IMR-90 (cell line): ENCODE measurements at regions not wholly inside any gene's neighbourhood (a gene's known extent, or its start where the extent isn't known, plus 50 kb on each side); places are given as distances from the start of the nearest gene placed in this dataset.

Experiments
- ATAC-seq: fragments of 200-7000 bp; cut with Tn5 transposase; 2 replicates; pipeline ENCODE4 v1.9.1; 2020; ENCODE audit warnings: low read depth, mild to moderate bottlenecking, moderate library complexity
- BruUV-seq: library from RNA; stranded (reverse); fragments of 400-500 nt; replicated peaks from 2 replicates; lab custom pipeline; 2021; lab: Mats Ljungman, UMichigan
- CTCF ChIA-PET: fragments of 300-600 bp; formaldehyde crosslinking; extraction: SDS; loops from one replicate; lab custom pipeline; 2021; ENCODE audit warnings: antibody characterized with exemption; lab: Yijun Ruan, JAX
- POLR2A ChIA-PET: fragments of 300-600 bp; sonication (Branson Sonifier 250); formaldehyde crosslinking; loops from one replicate; lab custom pipeline; 2022; ENCODE audit warnings: antibody characterized with exemption; ENCODE audit not compliant: unreplicated experiment; lab: Charles Lee
- DNase-seq: peaks from one replicate; pipeline ENCODE4 v3.0.0; 2013
- H2AFZ ChIP-seq: replicated peaks from 2 replicates; pipeline ENCODE3; 2013; ENCODE audit warnings: low read length, mild to moderate bottlenecking; ENCODE audit not compliant: poor library complexity
- H2AK5ac ChIP-seq: 2 replicates; pipeline ENCODE4 v1.6.1; 2013; ENCODE audit warnings: low read depth, low read length, inconsistent platforms
- H2AK9ac ChIP-seq: replicated peaks from 2 replicates; pipeline ENCODE3; 2013; ENCODE audit warnings: mild to moderate bottlenecking, low read depth, low read length, moderate library complexity; ENCODE audit not compliant: poor library complexity
- H2BK120ac ChIP-seq: 2 replicates; pipeline ENCODE4 v1.6.1; 2013; ENCODE audit warnings: low read depth, low read length, inconsistent platforms
- H2BK15ac ChIP-seq: 3 replicates; pipeline ENCODE4 v1.6.1; 2013; ENCODE audit warnings: low read depth, low read length, inconsistent platforms
- H2BK20ac ChIP-seq: 2 replicates; pipeline ENCODE4 v1.6.1; 2013; ENCODE audit warnings: low read depth, mild to moderate bottlenecking, inconsistent platforms, low read length, moderate library complexity
- H2BK5ac ChIP-seq: 2 replicates; pipeline ENCODE4 v1.6.1; 2013; ENCODE audit warnings: mild to moderate bottlenecking, low read depth, low read length, inconsistent platforms; ENCODE audit not compliant: poor library complexity, severe bottlenecking
- H3K14ac ChIP-seq: replicated peaks from 2 replicates; pipeline ENCODE4 v1.6.1; 2013; ENCODE audit warnings: low read depth, low read length, inconsistent platforms
- H3K18ac ChIP-seq: 2 replicates; pipeline ENCODE4 v1.6.1; 2013; ENCODE audit warnings: low read depth, low read length, control low read depth
- H3K23ac ChIP-seq: 2 replicates; pipeline ENCODE4 v1.6.1; 2013; ENCODE audit warnings: low read depth, low read length, inconsistent platforms
- H3K27ac ChIP-seq: 2 replicates; pipeline ENCODE4 v1.5.1; 2013; ENCODE audit warnings: mild to moderate bottlenecking, control low read depth, low read length; ENCODE audit not compliant: insufficient read depth
- H3K27me3 ChIP-seq: 2 replicates; pipeline ENCODE4 v1.6.1; 2013; ENCODE audit warnings: low read length; ENCODE audit not compliant: control insufficient read depth, insufficient read depth
- H3K36me3 ChIP-seq: 2 replicates; pipeline ENCODE4 v1.6.1; 2013; ENCODE audit warnings: low read length, mixed read lengths; ENCODE audit not compliant: control insufficient read depth, insufficient read depth
- H3K4ac ChIP-seq: 2 replicates; pipeline ENCODE4 v1.6.1; 2013; ENCODE audit warnings: low read depth, low read length, inconsistent platforms
- H3K4me1 ChIP-seq: 2 replicates; pipeline ENCODE4 v1.6.1; 2013; ENCODE audit warnings: low read length, mixed read lengths; ENCODE audit not compliant: control insufficient read depth, insufficient read depth
- H3K4me2 ChIP-seq: 2 replicates; pipeline ENCODE4 v1.6.1; 2013; ENCODE audit warnings: low read depth, mild to moderate bottlenecking, control low read depth, low read length, moderate library complexity
- H3K4me3 ChIP-seq: 2 replicates; pipeline ENCODE4 v1.5.1; 2013; ENCODE audit warnings: low read depth, mild to moderate bottlenecking, control low read depth, low read length, moderate library complexity; ENCODE audit not compliant: insufficient read depth
- H3K56ac ChIP-seq: 2 replicates; pipeline ENCODE4 v1.6.1; 2013; ENCODE audit warnings: low read length, inconsistent platforms; ENCODE audit not compliant: insufficient read depth; ENCODE audit errors: extremely low read depth
- H3K79me1 ChIP-seq, 2 experiments: 2 replicates each; pipeline ENCODE4 v1.6.1; 2013; ENCODE audit warnings: low read length in 2 of 2, inconsistent platforms in 1 of 2, low read depth in 1 of 2
- H3K9ac ChIP-seq: 2 replicates; pipeline ENCODE4 v1.6.1; 2013; ENCODE audit warnings: low read depth, low read length, control low read depth
- H3K9me1 ChIP-seq: 2 replicates; pipeline ENCODE4 v1.6.1; 2013; ENCODE audit warnings: low read length, inconsistent platforms; ENCODE audit not compliant: insufficient read depth
- H3K9me3 ChIP-seq: 2 replicates; pipeline ENCODE4 v1.6.1; 2013; ENCODE audit warnings: low read length; ENCODE audit not compliant: control insufficient read depth, insufficient read depth
- H4K20me1 ChIP-seq: 2 replicates; pipeline ENCODE4 v1.6.1; 2013; ENCODE audit warnings: low read length, inconsistent platforms; ENCODE audit not compliant: insufficient read depth
- H4K5ac ChIP-seq: 2 replicates; pipeline ENCODE4 v1.6.1; 2013; ENCODE audit warnings: mild to moderate bottlenecking, low read depth, low read length, control low read depth
- H4K8ac ChIP-seq, 2 experiments: 2 replicates each; pipeline ENCODE4 v1.6.1; 2013; ENCODE audit warnings: low read depth in 2 of 2, low read length in 2 of 2, control low read depth in 1 of 2, inconsistent platforms in 1 of 2
- H4K91ac ChIP-seq: 2 replicates; pipeline ENCODE4 v1.6.1; 2013; ENCODE audit warnings: low read depth, low read length, inconsistent platforms; ENCODE audit not compliant: insufficient read depth
- BHLHE40 ChIP-seq: fragments of 150-350 bp; IDR thresholded peaks from 2 replicates; pipeline ENCODE4 v1.6.1; 2016; ENCODE audit warnings: mild to moderate bottlenecking, low read depth, low read length
- CEBPB ChIP-seq: IDR thresholded peaks from 2 replicates; pipeline ENCODE4 v1.6.1; 2012; ENCODE audit warnings: low read depth, low read length, improper control_type of control experiment
- CHD1 ChIP-seq: IDR thresholded peaks from 2 replicates; pipeline ENCODE4 v1.6.1; 2012; ENCODE audit warnings: low read depth, low read length, improper control_type of control experiment
- CTCF ChIP-seq: conservative IDR thresholded peaks from 2 replicates; pipeline ENCODE4 v1.5.1; 2012; ENCODE audit warnings: mild to moderate bottlenecking, low read depth, low read length, improper control_type of control experiment
- ELK1 ChIP-seq: fragments of 150-350 bp; IDR thresholded peaks from 2 replicates; pipeline ENCODE4 v1.6.1; 2016; ENCODE audit warnings: low read depth, mild to moderate bottlenecking, low read length, moderate library complexity, borderline replicate concordance
- FOS ChIP-seq: fragments of 150-350 bp; IDR thresholded peaks from 2 replicates; pipeline ENCODE4 v1.6.1; 2016; ENCODE audit warnings: low read depth, low read length
- MAFK ChIP-seq: IDR thresholded peaks from 2 replicates; pipeline ENCODE4 v1.6.1; 2012; ENCODE audit warnings: low read depth, low read length, improper control_type of control experiment
- MAZ ChIP-seq: IDR thresholded peaks from 2 replicates; pipeline ENCODE4 v1.6.1; 2012; ENCODE audit warnings: low read depth, mild to moderate bottlenecking, low read length, improper control_type of control experiment, moderate library complexity, borderline replicate concordance
- MXI1 ChIP-seq: IDR thresholded peaks from 2 replicates; pipeline ENCODE4 v1.6.1; 2012; ENCODE audit warnings: low read depth, mild to moderate bottlenecking, low read length, moderate library complexity, borderline replicate concordance
- NFE2L2 ChIP-seq: fragments of 150-350 bp; IDR thresholded peaks from 2 replicates; pipeline ENCODE4 v1.6.1; 2016; ENCODE audit warnings: low read depth, mild to moderate bottlenecking, low read length
- POLR2A ChIP-seq: IDR thresholded peaks from 2 replicates; pipeline ENCODE4 v1.6.1; 2012; ENCODE audit warnings: mild to moderate bottlenecking, low read depth, low read length
- RAD21 ChIP-seq: IDR thresholded peaks from 2 replicates; pipeline ENCODE4 v1.6.1; 2012; ENCODE audit warnings: low read length, improper control_type of control experiment
- RCOR1 ChIP-seq: IDR thresholded peaks from 2 replicates; pipeline ENCODE4 v1.6.1; 2012; ENCODE audit warnings: mild to moderate bottlenecking, low read length, improper control_type of control experiment; ENCODE audit not compliant: insufficient replicate concordance
- RFX5 ChIP-seq: IDR thresholded peaks from 2 replicates; pipeline ENCODE4 v1.8.0; 2012; ENCODE audit warnings: low read depth, mild to moderate bottlenecking, low read length, moderate library complexity
- SMC3 ChIP-seq: fragments of 150-350 bp; IDR thresholded peaks from 2 replicates; pipeline ENCODE4 v1.6.1; 2016; ENCODE audit warnings: low read depth, mild to moderate bottlenecking, antibody characterized with exemption, low read length, moderate library complexity
- USF2 ChIP-seq: fragments of 150-350 bp; IDR thresholded peaks from 2 replicates; pipeline ENCODE4 v1.6.1; 2017; ENCODE audit warnings: mild to moderate bottlenecking, antibody characterized with exemption, low read length, low read depth
- WGBS, 2 experiments: methylation state at CpG; one replicate each; pipeline versions ENCODE4 v1.1.5 to v1.1.7; 2013; ENCODE audit warnings: missing lambda C conversion rate in 2 of 2; ENCODE audit not compliant: insufficient read length in 1 of 2; ENCODE audit errors: extremely low coverage in 2 of 2; 5-methylcytosine and 5-hydroxymethylcytosine counted together
- dilution Hi-C: fragments of 300-500 bp; cut with HindIII; formaldehyde crosslinking; loops from one replicate; pipeline ENCODE4 v1.14.3; 2018; ENCODE audit warnings: low sequenced_read_pairs; ENCODE audit not compliant: unreplicated experiment
- in situ Hi-C: fragments of 300-500 bp; cut with MboI; formaldehyde crosslinking; loops from 3 replicates; pipeline ENCODE4 v1.14.3; 2019; ENCODE audit warnings: low sequenced_read_pairs, inconsistent platforms, mixed read lengths
- intact Hi-C: fragments of 100-400 bp; cut with micrococcal nuclease; formaldehyde crosslinking; loops from 2 replicates; pipeline ENCODE4 v1.10.0; 2022

GRCh38 chr5:161786686-161787085 lies 61.2 kb upstream of the GABRA1 start:
- Histone ChIP-seq H3K56ac (no peak overlapping the region), H3K4me3 (no peak overlapping the region), H4K5ac (no peak overlapping the region), H3K4me1 (no peaks in the 10 kb centered on the region), H4K91ac (no peak overlapping the region), H2BK5ac (no peak overlapping the region), H4K8ac (no peak overlapping the region), H3K9ac (no peak overlapping the region), H3K4me2 (no peak overlapping the region), H3K79me1 (no peaks in the 10 kb centered on the region), H2AFZ (no peak overlapping the region), H3K9me3 (peaks cover 2% of the 10 kb centered on the region), H3K36me3 (no peaks in the 10 kb centered on the region), H2BK15ac (no peak overlapping the region), H2AK9ac (no peak overlapping the region), H4K20me1 (no peaks in the 10 kb centered on the region), H2BK20ac (no peak overlapping the region), H2AK5ac (no peak overlapping the region), H3K27me3 (no peaks in the 10 kb centered on the region), H3K18ac (no peak overlapping the region), H3K4ac (no peak overlapping the region), H3K14ac (no peak overlapping the region), H2BK120ac (no peak overlapping the region), H3K23ac (no peak overlapping the region), H3K9me1 (no peaks in the 10 kb centered on the region), H3K27ac (no peak overlapping the region)
- ATAC-seq (no peak), DNase-seq (no peak)
- intact Hi-C loops (no loop called here), in situ Hi-C loops (no loop called here), dilution Hi-C loops (no loop called here)
- ChIA-PET POLR2A (no interaction called here), CTCF (no interaction called here)
- no TSS peak for BruUV-seq
- no peak for TF ChIP-seq RCOR1
- no peak for TF ChIP-seq MAZ
- no peak for TF ChIP-seq RAD21
- no peak for TF ChIP-seq BHLHE40
- TF ChIP-seq RFX5 = no peak
- no peak for TF ChIP-seq CTCF
- no peak for TF ChIP-seq CHD1
- no peak for TF ChIP-seq MAFK
- no peak for TF ChIP-seq SMC3
- no peak for TF ChIP-seq MXI1
- TF ChIP-seq POLR2A = no peak
- no peak for TF ChIP-seq CEBPB
- no peak for TF ChIP-seq NFE2L2
- no peak for TF ChIP-seq FOS
- TF ChIP-seq USF2 = no peak
- TF ChIP-seq ELK1 = no peak
- WGBS, 2 experiments = no CpG with 5 or more reads among the region's 3 CpGs
